H1 (cell line): ENCODE measurements at regions not wholly inside any gene's neighbourhood (a gene's known extent, or its start where the extent isn't known, plus 50 kb on each side); places are given as distances from the start of the nearest gene placed in this dataset.

ENCODE experiments used
- E2F6 ChIP-seq: IDR thresholded peaks from 2 replicates; pipeline ENCODE4 v1.6.1; 2012; ENCODE audit warnings: inconsistent platforms
- EZH2 ChIP-seq: fragments of 200-600 bp; sonication (generic); IDR thresholded peaks from 2 replicates; pipeline ENCODE4 v1.7.1; 2012; ENCODE audit warnings: low read depth, mild to moderate bottlenecking, moderate library complexity, low read length, inconsistent platforms; ENCODE audit not compliant: severe bottlenecking
- JUND ChIP-seq: IDR thresholded peaks from 2 replicates; pipeline ENCODE4 v1.6.1; 2011; ENCODE audit warnings: mild to moderate bottlenecking, improper control_type of control experiment, low read length
- POLR2AphosphoS5 ChIP-seq: IDR thresholded peaks from 2 replicates; pipeline ENCODE4 v1.6.1; 2011; ENCODE audit warnings: low read depth, low read length
- TAF1 ChIP-seq: IDR thresholded peaks from 2 replicates; pipeline ENCODE4 v1.6.1; 2011; ENCODE audit warnings: mild to moderate bottlenecking, low read depth, low read length
- TCF12 ChIP-seq: IDR thresholded peaks from 2 replicates; pipeline ENCODE4 v1.6.1; 2011; ENCODE audit warnings: low read depth, mild to moderate bottlenecking, low read length
- USF2 ChIP-seq: IDR thresholded peaks from 2 replicates; pipeline ENCODE4 v1.6.1; 2011; ENCODE audit warnings: low read length, improper control_type of control experiment
- TF ChIP-seq, protein P1 (sequence below): IDR thresholded peaks from 2 replicates; pipeline ENCODE4 v1.6.1; 2012; ENCODE audit warnings: inconsistent platforms
- TF ChIP-seq, protein P2 (sequence below), 3 experiments: IDR thresholded peaks; 1 replicate in 2 of 3; 2 replicates in 1 of 3; pipeline versions ENCODE4 v1.5.1 to v1.6.1; 2011; ENCODE audit warnings: low read length in 3 of 3, mild to moderate bottlenecking in 3 of 3, inconsistent platforms in 2 of 3, low read depth in 1 of 3, moderate library complexity in 1 of 3; ENCODE audit not compliant: insufficient read depth in 1 of 3; ENCODE audit errors: control extremely low read depth in 1 of 3

DNA sequence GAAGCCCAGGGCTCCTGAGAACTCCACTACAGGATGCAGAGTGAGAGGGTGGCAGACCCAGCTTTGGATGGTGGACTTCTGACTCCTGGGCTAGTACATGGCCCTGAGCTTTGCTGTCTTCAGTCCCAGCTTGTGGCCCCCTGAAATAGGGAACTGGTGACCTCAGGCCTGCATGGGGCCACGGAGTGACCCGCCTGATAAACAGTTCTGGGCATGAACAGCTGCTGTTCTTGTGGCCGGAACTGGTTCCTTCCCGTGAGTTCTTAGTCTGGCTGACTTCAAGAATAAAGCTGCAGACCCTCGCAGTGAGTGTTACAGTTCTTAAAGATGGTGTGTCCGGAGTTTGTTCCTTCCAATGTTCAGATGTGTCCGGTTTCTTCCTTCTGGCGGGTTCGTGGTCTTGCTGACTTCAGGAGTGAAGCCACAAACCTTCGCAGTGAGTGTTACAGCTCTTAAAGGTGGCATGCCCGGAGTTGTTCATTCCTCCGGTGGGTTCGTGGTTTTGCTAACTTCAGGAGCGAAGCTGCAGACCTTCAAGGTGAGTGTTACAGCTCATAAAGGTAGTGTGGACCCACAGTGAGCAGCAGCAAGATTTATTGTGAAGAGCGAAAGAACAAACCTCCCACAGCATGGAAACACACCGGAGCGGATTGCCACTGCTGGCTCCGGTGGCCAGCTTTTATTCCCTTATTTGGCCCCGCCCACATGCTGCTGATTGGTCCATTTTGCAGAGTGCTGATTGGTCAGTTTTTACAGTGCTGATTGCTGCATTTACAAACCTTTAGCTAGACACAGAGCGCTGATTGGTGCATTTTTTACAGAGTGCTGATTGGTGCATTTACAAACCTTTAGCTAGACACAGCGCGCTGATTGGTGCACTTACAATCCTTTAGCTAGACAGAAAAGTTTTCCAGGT, 268.0 kb downstream of the ZEB1 start:
- TF ChIP-seq, protein P1, sequence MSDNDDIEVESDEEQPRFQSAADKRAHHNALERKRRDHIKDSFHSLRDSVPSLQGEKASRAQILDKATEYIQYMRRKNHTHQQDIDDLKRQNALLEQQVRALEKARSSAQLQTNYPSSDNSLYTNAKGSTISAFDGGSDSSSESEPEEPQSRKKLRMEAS, result no peak
- no peak for TF ChIP-seq TAF1
- TF ChIP-seq USF2, result no peak
- no peak for TF ChIP-seq POLR2AphosphoS5
- TF ChIP-seq, protein P2, sequence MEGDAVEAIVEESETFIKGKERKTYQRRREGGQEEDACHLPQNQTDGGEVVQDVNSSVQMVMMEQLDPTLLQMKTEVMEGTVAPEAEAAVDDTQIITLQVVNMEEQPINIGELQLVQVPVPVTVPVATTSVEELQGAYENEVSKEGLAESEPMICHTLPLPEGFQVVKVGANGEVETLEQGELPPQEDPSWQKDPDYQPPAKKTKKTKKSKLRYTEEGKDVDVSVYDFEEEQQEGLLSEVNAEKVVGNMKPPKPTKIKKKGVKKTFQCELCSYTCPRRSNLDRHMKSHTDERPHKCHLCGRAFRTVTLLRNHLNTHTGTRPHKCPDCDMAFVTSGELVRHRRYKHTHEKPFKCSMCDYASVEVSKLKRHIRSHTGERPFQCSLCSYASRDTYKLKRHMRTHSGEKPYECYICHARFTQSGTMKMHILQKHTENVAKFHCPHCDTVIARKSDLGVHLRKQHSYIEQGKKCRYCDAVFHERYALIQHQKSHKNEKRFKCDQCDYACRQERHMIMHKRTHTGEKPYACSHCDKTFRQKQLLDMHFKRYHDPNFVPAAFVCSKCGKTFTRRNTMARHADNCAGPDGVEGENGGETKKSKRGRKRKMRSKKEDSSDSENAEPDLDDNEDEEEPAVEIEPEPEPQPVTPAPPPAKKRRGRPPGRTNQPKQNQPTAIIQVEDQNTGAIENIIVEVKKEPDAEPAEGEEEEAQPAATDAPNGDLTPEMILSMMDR (IDR thresholded peaks at IDR 0.05; ENCODE audit: control extremely low read depth in 1 of 3, insufficient read depth in 1 of 3, low read depth in 1 of 3, low read length in 3 of 3), result no peak
- no peak for TF ChIP-seq EZH2
- no peak for TF ChIP-seq E2F6
- TF ChIP-seq JUND, result no peak
- no peak for TF ChIP-seq TCF12
